D721Med (cell line): ENCODE measurements at regions not wholly inside any gene's neighbourhood (a gene's known extent, or its start where the extent isn't known, plus 50 kb on each side); places are given as distances from the start of the nearest gene placed in this dataset.

Experiments
- DNase-seq: peaks from one replicate; pipeline ENCODE4 v3.0.0; 2011; ENCODE audit warnings: low spot score; ENCODE audit not compliant: insufficient read length
- FAIRE-seq: peaks from 2 replicates; lab custom pipeline; 2011; peaks lifted over from hg19 to GRCh38; lab: Jason Lieb, UNC
- TF ChIP-seq, protein P1 (sequence below): IDR thresholded peaks from 2 replicates; pipeline ENCODE4 v1.5.1; 2012; ENCODE audit warnings: mild to moderate bottlenecking, control low read depth; ENCODE audit not compliant: insufficient read depth; ENCODE audit errors: missing control alignments

DNA sequence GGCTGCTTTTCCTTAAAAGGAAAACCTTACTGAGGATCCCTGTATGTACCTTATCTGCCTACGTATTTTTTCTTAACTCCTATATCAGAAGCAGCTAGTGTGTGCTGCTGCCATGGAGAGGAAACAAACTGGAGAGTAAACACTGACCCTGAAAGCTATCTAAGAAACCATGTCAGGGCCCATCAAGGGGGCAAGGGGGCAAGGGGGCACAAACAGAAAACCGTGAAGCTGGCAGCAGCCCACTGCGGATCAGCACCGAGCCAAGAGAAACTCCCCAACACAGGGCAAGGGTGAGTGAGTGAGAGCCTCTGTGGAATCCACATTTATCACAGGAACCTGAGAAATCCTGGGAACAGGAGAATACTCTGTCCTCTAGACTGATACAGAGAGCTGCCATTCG, 1204.2 kb downstream of the PCDH18 start:
- FAIRE-seq (no peak), DNase-seq (no peak)
- TF ChIP-seq, protein P1, sequence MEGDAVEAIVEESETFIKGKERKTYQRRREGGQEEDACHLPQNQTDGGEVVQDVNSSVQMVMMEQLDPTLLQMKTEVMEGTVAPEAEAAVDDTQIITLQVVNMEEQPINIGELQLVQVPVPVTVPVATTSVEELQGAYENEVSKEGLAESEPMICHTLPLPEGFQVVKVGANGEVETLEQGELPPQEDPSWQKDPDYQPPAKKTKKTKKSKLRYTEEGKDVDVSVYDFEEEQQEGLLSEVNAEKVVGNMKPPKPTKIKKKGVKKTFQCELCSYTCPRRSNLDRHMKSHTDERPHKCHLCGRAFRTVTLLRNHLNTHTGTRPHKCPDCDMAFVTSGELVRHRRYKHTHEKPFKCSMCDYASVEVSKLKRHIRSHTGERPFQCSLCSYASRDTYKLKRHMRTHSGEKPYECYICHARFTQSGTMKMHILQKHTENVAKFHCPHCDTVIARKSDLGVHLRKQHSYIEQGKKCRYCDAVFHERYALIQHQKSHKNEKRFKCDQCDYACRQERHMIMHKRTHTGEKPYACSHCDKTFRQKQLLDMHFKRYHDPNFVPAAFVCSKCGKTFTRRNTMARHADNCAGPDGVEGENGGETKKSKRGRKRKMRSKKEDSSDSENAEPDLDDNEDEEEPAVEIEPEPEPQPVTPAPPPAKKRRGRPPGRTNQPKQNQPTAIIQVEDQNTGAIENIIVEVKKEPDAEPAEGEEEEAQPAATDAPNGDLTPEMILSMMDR = no peak

DNA sequence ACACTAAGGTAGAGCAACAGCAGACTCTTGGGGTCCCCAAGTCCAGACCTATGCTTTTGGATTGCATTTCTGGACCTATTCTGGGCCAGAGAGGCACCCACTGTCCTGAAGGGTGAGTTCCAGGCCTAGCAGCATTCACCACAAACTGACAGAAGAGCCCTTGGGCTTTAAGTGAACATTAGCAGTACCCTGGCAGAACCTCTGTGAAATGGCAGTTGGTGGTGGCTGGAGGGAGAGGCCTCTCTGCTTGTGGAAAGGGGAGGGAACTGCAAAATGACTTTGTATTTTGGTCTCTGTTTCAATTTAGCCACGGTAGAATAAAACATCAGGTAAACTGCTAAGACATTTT, 1211.9 kb downstream of the PCDH18 start:
- TF ChIP-seq, protein P1 = no peak
- DNase-seq (no peak), FAIRE-seq (no peak)

DNA sequence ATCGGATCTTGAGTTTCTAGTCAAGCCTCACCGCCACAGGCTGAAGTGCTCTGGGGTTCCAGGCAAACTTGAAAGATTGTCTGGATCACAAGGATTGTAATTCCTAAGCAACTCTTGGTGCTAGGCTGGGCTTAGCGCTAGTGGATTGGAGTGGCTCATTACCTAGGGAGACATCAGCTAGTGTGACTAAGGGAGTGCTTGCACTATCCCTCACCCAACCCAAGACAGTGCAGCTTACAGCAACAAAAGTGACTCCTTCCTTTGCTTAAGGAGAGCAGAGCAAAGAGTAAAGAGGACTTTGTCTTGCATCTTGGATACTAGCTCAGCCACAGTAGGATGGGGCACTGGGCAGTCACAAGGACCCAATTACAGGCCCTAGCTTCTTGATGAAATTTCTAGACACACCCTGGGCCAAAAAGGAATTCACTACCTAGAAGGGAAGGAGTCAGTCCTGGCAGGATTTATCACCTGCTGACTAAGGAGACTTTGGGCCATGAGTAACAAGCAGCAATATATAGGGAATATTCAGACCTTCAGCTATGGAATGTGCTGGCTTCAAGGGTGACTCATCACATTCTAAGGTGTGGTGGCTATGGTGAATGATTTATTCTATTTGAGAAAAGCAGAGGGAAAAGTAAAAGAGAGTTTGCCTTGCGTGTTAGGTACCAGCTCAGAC, 1212.4 kb downstream of the PCDH18 start:
- DNase-seq (no peak), FAIRE-seq (no peak)
- TF ChIP-seq, protein P1 = no peak

DNA sequence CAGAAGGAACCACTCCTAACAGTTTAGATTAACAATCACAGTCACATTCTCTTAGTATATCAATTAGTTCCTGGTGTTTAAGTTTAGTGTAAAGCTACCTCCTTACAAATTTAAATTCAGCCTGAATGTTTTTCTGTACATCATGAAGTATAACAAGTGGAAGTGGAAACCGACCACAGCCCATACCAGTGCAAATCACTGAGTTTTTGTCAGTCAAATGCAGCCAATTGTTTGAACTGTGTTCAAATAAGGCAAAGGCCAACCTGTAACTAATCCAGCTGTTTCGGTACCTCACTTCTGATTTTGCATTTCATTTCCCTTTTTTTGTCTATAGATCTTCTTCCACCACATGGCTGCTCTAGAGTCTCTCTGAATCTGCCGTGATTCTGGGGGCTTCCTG, 1215.3 kb downstream of the PCDH18 start:
- TF ChIP-seq, protein P1 = no peak
- no peak for DNase-seq
- FAIRE-seq = no peak

DNA sequence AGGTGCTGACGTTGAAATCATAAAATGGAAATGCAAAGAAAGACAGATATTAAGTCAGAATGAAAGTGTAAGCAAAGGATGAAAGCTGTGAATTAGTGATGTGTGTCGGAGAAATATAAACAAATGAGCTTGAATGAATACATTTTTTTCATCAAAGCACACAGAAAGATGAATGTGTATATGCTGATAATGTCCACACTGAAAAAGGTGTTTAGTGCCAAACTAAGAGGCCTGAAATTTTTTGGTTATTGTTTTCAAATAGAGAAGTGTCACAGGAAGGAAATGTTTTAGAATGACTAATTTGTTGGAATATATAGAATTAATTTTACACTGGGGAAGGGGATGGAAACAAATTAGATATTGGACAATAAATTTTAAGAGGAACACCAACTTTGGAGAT, 1217.6 kb downstream of the PCDH18 start:
- TF ChIP-seq, protein P1 = no peak

DNA sequence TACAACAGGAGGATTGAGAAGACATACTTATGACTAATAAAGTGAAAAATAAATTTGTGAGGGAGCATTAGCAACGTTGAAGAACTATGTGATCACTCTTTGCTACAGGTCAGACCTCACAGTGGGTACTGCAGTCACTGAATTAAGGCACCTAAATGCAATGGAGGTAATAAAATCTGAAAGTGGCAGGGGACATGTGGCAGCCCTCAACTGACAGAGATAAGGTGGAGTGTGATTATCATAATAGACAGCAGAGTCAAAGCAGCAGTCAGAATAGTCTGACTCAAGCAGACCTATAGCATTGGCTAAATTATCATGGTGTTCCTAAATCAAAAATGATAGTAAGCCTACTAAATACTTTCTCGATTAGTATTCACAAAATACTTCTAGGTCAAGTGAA, 1220.5 kb downstream of the PCDH18 start:
- FAIRE-seq (no peak), DNase-seq (no peak)
- TF ChIP-seq, protein P1 = no peak

More for the DNA sequence above, 1217.6 kb downstream of the PCDH18 start:
- FAIRE-seq = no peak
- DNase-seq = no peak

DNA sequence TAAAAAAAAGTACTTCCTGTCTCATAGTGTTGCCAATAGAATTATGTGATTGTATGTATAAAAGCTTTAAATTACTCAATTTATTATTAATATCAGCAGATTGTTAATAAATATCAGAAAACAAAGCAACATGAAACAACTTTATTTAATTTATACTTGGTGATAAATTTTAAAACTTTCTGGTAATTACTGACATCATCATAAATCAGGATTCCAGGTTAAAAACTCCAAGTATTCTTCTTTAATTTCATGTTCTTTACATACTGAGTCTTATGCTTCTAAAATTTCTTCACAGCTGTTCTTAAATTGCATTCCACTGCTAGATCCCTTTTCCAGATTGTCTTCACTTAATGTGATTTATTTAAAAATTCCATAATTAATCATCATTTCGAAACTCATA, 1224.5 kb downstream of the PCDH18 start:
- FAIRE-seq = no peak

More for the DNA sequence above, 1224.5 kb downstream of the PCDH18 start:
- DNase-seq = no peak
- TF ChIP-seq, protein P1 = no peak
